Adrenal gland (tissue), 9 donors: ENCODE measurements at regions not wholly inside any gene's neighbourhood (a gene's known extent, or its start where the extent isn't known, plus 50 kb on each side); places are given as distances from the start of the nearest gene placed in this dataset.
"Not testable (repeated sequence)": the region's sequence is repeated elsewhere in the genome, so short reads cannot be mapped to it uniquely, and the experiment has no call there.

ENCODE experiments used
- DNase-seq, 7 donors: peaks; one replicate each; pipeline ENCODE4 v3.0.0-alpha.2; 2019 to 2020
- H3K27ac ChIP-seq, 5 donors: fragments of 200-600 bp; sonication (generic) in 4 of 5; 1 replicate in 3 of 5; 2 replicates in 2 of 5; pipeline versions ENCODE4 v1.5.1 to v1.8.0; 2016 to 2020; ENCODE audit warnings: mild to moderate bottlenecking in 1 of 5
- H3K27me3 ChIP-seq: fragments of 200-600 bp; 2 replicates; pipeline ENCODE4 v1.8.0; 2021
- H3K36me3 ChIP-seq, 2 donors: fragments of 200-600 bp; replicated peaks in 1 of 2; 1 replicate in 1 of 2; 2 replicates in 1 of 2; pipeline versions ENCODE4 v1.5.1 to v1.8.0; 2018 to 2022
- H3K4me1 ChIP-seq, 2 donors: fragments of 200-600 bp; replicated peaks in 1 of 2; 1 replicate in 1 of 2; 2 replicates in 1 of 2; pipeline versions ENCODE4 v1.5.1 to v1.8.0; 2018 to 2021
- H3K4me3 ChIP-seq, 4 donors: fragments of 200-600 bp; sonication (generic) in 3 of 4; one replicate each; pipeline ENCODE4 v1.5.1; 2016 to 2018
- H3K9me3 ChIP-seq, 3 donors: fragments of 200-600 bp; sonication (generic) in 1 of 3; replicated peaks in 1 of 3; 1 replicate in 2 of 3; 2 replicates in 1 of 3; pipeline versions ENCODE4 v1.5.1 to v1.8.0; 2016 to 2021
- CTCF ChIP-seq, 6 experiments: fragments of 450-650 bp in 4 of 6; fragments of 200-600 bp in 2 of 6; sonication (generic) in 1 of 6; IDR thresholded peaks; 1 replicate in 5 of 6; 2 replicates in 1 of 6; pipeline versions ENCODE4 v1.5.1 to v1.8.0; 2016 to 2021; ENCODE audit warnings: antibody characterized with exemption in 6 of 6, mild to moderate bottlenecking in 2 of 6, moderate library complexity in 1 of 6
- POLR2A ChIP-seq, 2 donors: fragments of 450-650 bp; IDR thresholded peaks; one replicate each; pipeline ENCODE4 v1.6.1; 2017; ENCODE audit warnings: antibody characterized with exemption in 2 of 2, mild to moderate bottlenecking in 2 of 2, moderate library complexity in 1 of 2
- WGBS, 4 donors: extraction: QIAGEN DNeasy Blood & Tissue Kit in 2 of 4; methylation state at CpG; one replicate each; pipeline versions ENCODE4 v1.1.5 to v1.1.7; 2013 to 2017; 5-methylcytosine and 5-hydroxymethylcytosine counted together
- intact Hi-C, 2 donors: fragments of 100-400 bp; cut with DNase I; formaldehyde crosslinking; loops; one replicate each; pipeline versions ENCODE4 v1.14.1 to v1.15.0; 2022 to 2023
- donor health status: healthy with polysubstance abuse.
- donor health status: Bipolar disorder and iron deficiency.
- donor health status: DM: yes; HTN: yes; CAD: no.
- donor health status: DM: no; HTN: no; CAD: no.
- donor health status: DM: no; HTN: no; CAD: no.

GRCh38 chr7:155237297-155237696 lies 60.4 kb upstream of the INSIG1 start:
- H3K4me3 ChIP-seq: no peak overlapping the region
- intact Hi-C loops: no loop called here
- H3K27me3 ChIP-seq: no peaks in the 10 kb centered on the region
- H3K4me1 ChIP-seq: no peaks in the 10 kb centered on the region
- WGBS, 4 donors: 81 to 90% (median 82%) methylated on average over 4 to 6 of the region's 6 CpGs
- H3K27ac ChIP-seq: no peak overlapping the region
- H3K9me3 ChIP-seq: no peaks in the 10 kb centered on the region
- TF ChIP-seq POLR2A (IDR thresholded peaks at IDR 0.05): no peak
- no peak for TF ChIP-seq CTCF (IDR thresholded peaks at IDR 0.05)
- H3K36me3 ChIP-seq: no peaks in the 10 kb centered on the region
- no peak for DNase-seq

GRCh38 chr7:155237730-155238129 lies 59.9 kb upstream of the INSIG1 start:
- Histone ChIP-seq H3K4me3 (no peak overlapping the region), H3K4me1 (no peaks in the 10 kb centered on the region), H3K36me3 (no peaks in the 10 kb centered on the region), H3K9me3 (no peaks in the 10 kb centered on the region), H3K27me3 (no peaks in the 10 kb centered on the region), H3K27ac (no peak overlapping the region)
- 33 to 96% (median 86%) methylated on average over 1 to 5 of the region's 5 CpGs for WGBS, 4 donors
- intact Hi-C loops: no loop called here
- no peak for DNase-seq
- TF ChIP-seq CTCF (IDR thresholded peaks at IDR 0.05): no peak
- no peak for TF ChIP-seq POLR2A (IDR thresholded peaks at IDR 0.05)

GRCh38 chr7:155239431-155240087 lies 58.1 kb upstream of the INSIG1 start:
- H3K27ac ChIP-seq, H3K36me3 ChIP-seq, H3K4me3 ChIP-seq, H3K9me3 ChIP-seq, intact Hi-C loops, H3K27me3 ChIP-seq, H3K4me1 ChIP-seq, DNase-seq: not testable (repeated sequence)
- 65 to 76% (median 68%) methylated on average over 14 of the region's 14 CpGs for WGBS, 4 donors

- no peaks in the 10 kb centered on the region for H3K9me3 ChIP-seq
- intact Hi-C loops: no loop called here
- WGBS, 4 donors: 87 to 93% (median 91%) methylated on average over 5 of the region's 5 CpGs
- no peaks in the 10 kb centered on the region for H3K4me1 ChIP-seq
- H3K36me3 ChIP-seq: no peaks in the 10 kb centered on the region
- no peak overlapping the region for H3K27ac ChIP-seq
- TF ChIP-seq CTCF (IDR thresholded peaks at IDR 0.05) (no peak), POLR2A (IDR thresholded peaks at IDR 0.05) (no peak)
- no peak overlapping the region for H3K4me3 ChIP-seq
- no peak for DNase-seq
- H3K27me3 ChIP-seq: no peaks in the 10 kb centered on the region
Observed at GRCh38 chr7:155244675-155245074, 53.0 kb upstream of the INSIG1 start.
